ENCODE measurements at regions not wholly inside any gene's neighbourhood (a gene's known extent, or its start where the extent isn't known, plus 50 kb on each side); places are given as distances from the start of the nearest gene placed in this dataset.

- TF ChIP-seq PATZ1 (CRISPR knock-in tag; IDR thresholded peaks at IDR 0.05; ENCODE audit: borderline replicate concordance) (no peak), POU6F1 (CRISPR knock-in tag; IDR thresholded peaks at IDR 0.05; ENCODE audit: borderline replicate concordance, low read depth) (no peak), BACH2 (CRISPR knock-in tag; IDR thresholded peaks at IDR 0.05; ENCODE audit: borderline replicate concordance) (no peak), ZNF565 (CRISPR knock-in tag; conservative IDR thresholded peaks at IDR 0.05; ENCODE audit: low read depth) (no peak), CREB5 (CRISPR knock-in tag; IDR thresholded peaks at IDR 0.05; ENCODE audit: low read depth) (no peak), ZC3H10 (CRISPR knock-in tag; IDR thresholded peaks at IDR 0.05) (no peak), TSHZ2 (CRISPR knock-in tag; IDR thresholded peaks at IDR 0.05) (no peak), ZFP3 (CRISPR knock-in tag; IDR thresholded peaks at IDR 0.05) (no peak), ZFP30 (CRISPR knock-in tag; IDR thresholded peaks at IDR 0.05) (no peak), ARNTL (CRISPR knock-in tag; IDR thresholded peaks at IDR 0.05; ENCODE audit: borderline replicate concordance, low read depth) (no peak), CSDC2 (CRISPR knock-in tag; IDR thresholded peaks at IDR 0.05) (no peak), TCF4 (CRISPR knock-in tag; IDR thresholded peaks at IDR 0.05; ENCODE audit: borderline replicate concordance) (no peak), SNAI2 (CRISPR knock-in tag; IDR thresholded peaks at IDR 0.05) (no peak)
These were observed 891.4 kb downstream of the CCDC85A start for GRCh38 chr2:57075226-57075625.

Data from SK-N-SH treated with all-trans-retinoic acid at 6 μM for 48 hours (cell line).